ENCODE measurements at regions not wholly inside any gene's neighbourhood (a gene's known extent, or its start where the extent isn't known, plus 50 kb on each side); places are given as distances from the start of the nearest gene placed in this dataset.
"Not testable (repeated sequence)": the region's sequence is repeated elsewhere in the genome, so short reads cannot be mapped to it uniquely, and the experiment has no call there.

- Histone ChIP-seq H3K4me1 (peaks cover 12% of the 10 kb centered on the region), H3K27me3 (no peaks in the 10 kb centered on the region), H4K20me1 (no peaks in the 10 kb centered on the region), H3K4me2 (no peak overlapping the region), H3K27ac (no peak overlapping the region), H3K9ac (no peak overlapping the region), H3K9me3 (no peaks in the 10 kb centered on the region), H3K36me3 (no peaks in the 10 kb centered on the region), H3K4me3 (no peak overlapping the region)
- TF ChIP-seq Cebpa-rat (IDR thresholded peaks at IDR 0.05): no peak
Observed at GRCh38 chr2:189305291-189305943, 125.9 kb upstream of the COL5A2 start.

DNA sequence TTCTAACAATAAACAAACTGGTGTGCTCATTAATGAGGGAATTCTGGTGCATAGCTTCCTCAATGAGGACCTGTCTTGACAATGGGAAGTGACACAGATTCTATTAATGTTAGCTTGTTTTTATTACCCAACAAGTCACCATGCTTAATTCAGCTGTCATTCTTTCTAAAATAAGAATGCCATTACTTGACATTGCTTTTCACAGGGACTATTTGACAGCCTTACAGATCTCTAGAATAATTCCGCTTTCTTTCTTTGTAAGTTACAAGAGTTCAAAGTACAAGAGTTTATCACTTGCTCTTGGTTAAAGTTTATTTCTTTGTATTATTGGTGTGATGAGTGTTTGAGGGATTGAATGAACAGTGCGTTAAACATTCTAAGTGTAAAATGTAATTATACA is 127.0 kb upstream of the COL5A2 start:
- Histone ChIP-seq H3K36me3 (no peaks in the 10 kb centered on the region), H3K9me3 (no peaks in the 10 kb centered on the region), H3K27me3 (no peaks in the 10 kb centered on the region), H3K9ac (no peak overlapping the region), H3K4me3 (no peak overlapping the region), H4K20me1 (no peaks in the 10 kb centered on the region), H3K27ac (no peak overlapping the region), H3K4me2 (no peak overlapping the region), H3K4me1 (peaks cover 1% of the 10 kb centered on the region; the same call in 1 of the 2 replicates)
- TF ChIP-seq Cebpa-rat (IDR thresholded peaks at IDR 0.05): no peak

DNA sequence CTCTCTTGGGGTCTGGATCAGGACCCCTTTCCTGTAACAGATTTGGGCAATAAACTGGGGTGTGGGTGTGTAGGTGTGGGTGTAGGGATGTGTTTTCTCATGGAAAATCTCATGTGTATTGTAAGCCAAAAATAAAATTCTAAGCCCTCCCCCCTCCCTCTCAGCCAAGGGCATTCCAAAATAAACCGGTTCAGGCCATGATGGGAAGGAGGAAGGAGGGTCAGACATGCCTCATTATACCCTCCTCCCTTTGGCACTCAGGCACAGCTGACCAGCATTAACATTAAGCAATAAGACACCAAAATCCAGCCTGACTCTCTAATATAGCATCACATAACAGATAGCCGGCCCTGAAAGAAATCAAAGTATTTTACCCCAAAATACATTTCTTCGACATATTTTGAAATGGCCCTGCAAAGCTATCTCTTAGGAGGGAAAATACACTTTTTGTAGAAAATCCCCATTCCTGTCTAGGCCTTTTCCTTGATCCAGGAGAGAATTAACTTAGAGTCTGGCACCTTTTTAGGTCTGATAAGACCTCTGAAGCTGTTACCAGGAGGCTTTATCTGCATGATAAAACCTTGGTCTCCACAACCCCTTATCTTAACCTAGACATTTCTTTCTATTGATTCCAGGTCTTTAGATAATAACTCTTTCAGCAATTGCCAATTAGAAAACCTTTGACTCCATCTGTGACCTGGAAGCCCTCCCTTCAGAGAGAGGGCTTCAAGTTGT is 128.7 kb upstream of the COL5A2 start:
- Histone ChIP-seq H3K4me3 (no peak overlapping the region), H3K4me2 (no peak overlapping the region), H3K4me1 (no peaks in the 10 kb centered on the region), H3K9ac (no peak overlapping the region), H3K36me3 (no peaks in the 10 kb centered on the region), H3K27ac (no peak overlapping the region), H3K9me3 (no peaks in the 10 kb centered on the region), H3K27me3 (no peaks in the 10 kb centered on the region), H4K20me1 (no peaks in the 10 kb centered on the region)
- TF ChIP-seq Cebpa-rat (IDR thresholded peaks at IDR 0.05): no peak

DNA sequence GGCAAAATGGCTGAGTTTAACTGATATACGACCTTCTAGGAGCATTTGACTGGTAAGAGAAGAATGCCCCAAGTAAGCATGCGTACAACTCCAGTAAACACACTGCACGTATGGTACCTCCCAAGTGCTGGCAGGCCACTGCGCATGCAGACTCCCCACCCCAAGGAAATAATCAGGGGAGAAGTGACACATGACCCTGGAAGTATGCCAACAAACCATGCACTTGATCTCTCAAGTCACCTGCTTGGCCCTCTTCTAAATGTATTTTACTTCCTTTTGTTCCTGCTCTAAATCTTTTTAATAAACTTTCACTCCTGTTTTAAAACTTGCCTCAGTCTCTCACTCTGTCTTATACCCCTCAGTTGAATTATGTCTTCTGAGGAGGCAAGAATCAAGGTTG is 129.8 kb upstream of the COL5A2 start:
- H3K36me3 ChIP-seq: no peaks in the 10 kb centered on the region
- no peaks in the 10 kb centered on the region for H3K4me1 ChIP-seq
- no peak for TF ChIP-seq Cebpa-rat (IDR thresholded peaks at IDR 0.05)
- no peak overlapping the region for H3K4me3 ChIP-seq
- H4K20me1 ChIP-seq: no peaks in the 10 kb centered on the region
- H3K9me3 ChIP-seq: no peaks in the 10 kb centered on the region
- no peak overlapping the region for H3K27ac ChIP-seq
- H3K27me3 ChIP-seq: no peaks in the 10 kb centered on the region
- no peak overlapping the region for H3K4me2 ChIP-seq
- H3K9ac ChIP-seq: no peak overlapping the region

DNA sequence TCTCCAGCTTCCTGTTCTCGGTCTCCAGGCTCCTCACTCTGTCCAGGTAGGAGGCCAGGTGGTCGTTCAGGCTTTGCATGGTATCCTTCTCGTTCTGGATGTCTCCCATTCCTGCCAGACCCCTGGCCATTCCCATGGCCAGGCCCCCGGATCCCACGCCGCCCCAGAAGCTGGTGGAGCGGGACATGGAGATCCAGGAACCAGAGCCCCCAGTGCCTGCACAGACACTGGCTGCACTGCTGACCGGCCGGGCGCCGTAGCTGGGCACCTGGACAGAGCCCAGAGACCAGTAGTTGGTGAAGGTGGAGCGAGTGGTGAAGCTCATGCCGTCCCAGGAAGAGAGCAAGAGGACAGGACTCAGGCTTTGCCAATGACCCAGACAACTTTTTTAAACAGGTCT is 129.1 kb upstream of the WDR75 start:
- Histone ChIP-seq H4K20me1 (no peaks in the 10 kb centered on the region), H3K4me3 (no peak overlapping the region), H3K4me2 (no peak overlapping the region), H3K27me3 (no peaks in the 10 kb centered on the region), H3K9ac (no peak overlapping the region), H3K27ac (no peak overlapping the region), H3K36me3 (no peaks in the 10 kb centered on the region), H3K9me3 (no peaks in the 10 kb centered on the region), H3K4me1 (no peaks in the 10 kb centered on the region)
- TF ChIP-seq Cebpa-rat (IDR thresholded peaks at IDR 0.05): no peak

- no peak overlapping the region for H3K9ac ChIP-seq
- H3K9me3 ChIP-seq: no peaks in the 10 kb centered on the region
- H3K36me3 ChIP-seq: no peaks in the 10 kb centered on the region
- no peaks in the 10 kb centered on the region for H3K4me1 ChIP-seq
- no peak for TF ChIP-seq Cebpa-rat (IDR thresholded peaks at IDR 0.05)
- no peaks in the 10 kb centered on the region for H4K20me1 ChIP-seq
- no peak overlapping the region for H3K27ac ChIP-seq
- H3K27me3 ChIP-seq: no peaks in the 10 kb centered on the region
- no peak overlapping the region for H3K4me3 ChIP-seq
- H3K4me2 ChIP-seq: no peak overlapping the region
Observed at GRCh38 chr2:189312643-189313042, 128.6 kb upstream of the WDR75 start.

- no peaks in the 10 kb centered on the region; the same call in 1 of the 2 replicates for H3K9me3 ChIP-seq
- no peak overlapping the region for H3K9ac ChIP-seq
- H3K4me1 ChIP-seq: no peaks in the 10 kb centered on the region
- no peaks in the 10 kb centered on the region for H3K27me3 ChIP-seq
- H4K20me1 ChIP-seq: no peaks in the 10 kb centered on the region
- H3K36me3 ChIP-seq: no peaks in the 10 kb centered on the region
- TF ChIP-seq Cebpa-rat (IDR thresholded peaks at IDR 0.05): no peak
- H3K4me3 ChIP-seq: no peak overlapping the region
- H3K27ac ChIP-seq: no peak overlapping the region
- no peak overlapping the region for H3K4me2 ChIP-seq
Observed at GRCh38 chr2:189318761-189319160, 122.5 kb upstream of the WDR75 start.

- not testable (repeated sequence) for H3K4me3 ChIP-seq, H4K20me1 ChIP-seq, H3K36me3 ChIP-seq, H3K4me2 ChIP-seq, H3K27ac ChIP-seq, H3K27me3 ChIP-seq, H3K9ac ChIP-seq, H3K4me1 ChIP-seq, H3K9me3 ChIP-seq
Observed at GRCh38 chr2:189319424-189319823, 121.8 kb upstream of the WDR75 start.

- Histone ChIP-seq H4K20me1 (no peaks in the 10 kb centered on the region), H3K4me3 (no peak overlapping the region), H3K4me1 (no peaks in the 10 kb centered on the region), H3K4me2 (no peak overlapping the region), H3K9ac (no peak overlapping the region), H3K9me3 (no peaks in the 10 kb centered on the region), H3K36me3 (no peaks in the 10 kb centered on the region), H3K27ac (no peak overlapping the region), H3K27me3 (no peaks in the 10 kb centered on the region)
- TF ChIP-seq Cebpa-rat (IDR thresholded peaks at IDR 0.05): no peak
Observed at GRCh38 chr2:189327879-189328847, 113.1 kb upstream of the WDR75 start.

DNA sequence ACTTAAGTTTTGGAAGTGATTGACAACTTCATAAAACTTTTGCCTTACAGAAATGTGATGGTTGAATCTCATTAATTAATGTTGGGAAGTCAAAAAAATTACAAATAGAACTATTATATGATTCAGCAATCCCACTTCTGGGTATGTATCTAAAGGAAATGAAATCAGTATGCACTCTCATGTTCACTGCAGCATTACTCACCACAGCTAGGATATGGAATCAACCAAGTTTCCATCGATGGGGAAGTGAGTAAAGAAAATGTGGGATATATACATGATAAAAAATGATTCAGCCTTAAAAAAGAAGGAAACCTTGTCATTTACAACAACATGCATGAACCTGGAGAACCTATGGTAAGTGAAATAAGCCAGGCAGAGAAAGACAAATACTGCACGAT is 112.4 kb upstream of the WDR75 start:
- no peak overlapping the region for H3K27ac ChIP-seq

More for the DNA sequence above, 112.4 kb upstream of the WDR75 start:
- H3K27me3 ChIP-seq: no peaks in the 10 kb centered on the region
- H3K4me3 ChIP-seq: no peak overlapping the region
- no peak overlapping the region for H3K4me2 ChIP-seq
- H3K36me3 ChIP-seq: no peaks in the 10 kb centered on the region
- no peaks in the 10 kb centered on the region for H4K20me1 ChIP-seq
- TF ChIP-seq Cebpa-rat (IDR thresholded peaks at IDR 0.05): no peak
- no peaks in the 10 kb centered on the region for H3K4me1 ChIP-seq
- no peak overlapping the region for H3K9ac ChIP-seq
- no peaks in the 10 kb centered on the region for H3K9me3 ChIP-seq
